ENCODE measurements at regions not wholly inside any gene's neighbourhood (a gene's known extent, or its start where the extent isn't known, plus 50 kb on each side); places are given as distances from the start of the nearest gene placed in this dataset.

- Histone ChIP-seq H3K36me3 (ENCODE audit: control insufficient read depth in 2 of 2, insufficient read depth in 2 of 2, low read length in 1 of 2) (no peaks in the 10 kb centered on the region), H4K20me1 (ENCODE audit: control insufficient read depth, insufficient read depth) (no peaks in the 10 kb centered on the region), H3K4me1 (ENCODE audit: control insufficient read depth, insufficient read depth, low read length) (no peaks in the 10 kb centered on the region), H3K4me3 (no peak overlapping the region), H3K27me3 (replicated peaks in 1 of 2; ENCODE audit: control insufficient read depth in 2 of 2, insufficient read depth in 2 of 2, low read length in 1 of 2) (no peaks in the 10 kb centered on the region), H3K9me3 (replicated peaks; ENCODE audit: control insufficient read depth, insufficient read depth, low read length) (no peaks in the 10 kb centered on the region; the same call in 2 of the 3 replicates), H3K9ac (ENCODE audit: control insufficient read depth, insufficient read depth, low read length) (no peak overlapping the region), H2AFZ (ENCODE audit: control insufficient read depth, low read depth, low read length) (no peak overlapping the region), H3K27ac (ENCODE audit: control insufficient read depth, insufficient read depth) (no peak overlapping the region), H3K79me2 (ENCODE audit: control insufficient read depth, insufficient read depth, low read length) (no peaks in the 10 kb centered on the region), H3K4me2 (ENCODE audit: control insufficient read depth, insufficient read depth) (no peak overlapping the region)
- TF ChIP-seq EGR1 (IDR thresholded peaks at IDR 0.05; ENCODE audit: borderline replicate concordance in 1 of 2, low read depth in 2 of 2, low read length in 2 of 2) (no peak), SIN3A (IDR thresholded peaks at IDR 0.05; ENCODE audit: low read depth, low read length) (no peak), BMI1 (IDR thresholded peaks at IDR 0.05; ENCODE audit: borderline replicate concordance) (no peak), LARP7 (IDR thresholded peaks at IDR 0.05) (no peak)
- RAD21 ChIA-PET (ENCODE audit: unreplicated experiment), result no interaction called here
- no peak for ATAC-seq
- SMC1A ChIA-PET (ENCODE audit: uncharacterized antibody, unreplicated experiment), result no interaction called here
- intact Hi-C loops (cut with micrococcal nuclease; ENCODE audit: unreplicated experiment), result no loop called here
- in situ Hi-C loops (cut with MboI), result no loop called here
- CTCF ChIA-PET, result no interaction called here
- no TSS peak for BruUV-seq (replicated peaks)
- FAIRE-seq, result no peak
- no peak for DNase-seq (ENCODE audit: low read depth, low spot score)
- WGBS (ENCODE audit: insufficient coverage, insufficient replicate concordance, low lambda C conversion rate, missing lambda C conversion rate), result 34% methylated on average over 5 of the region's 5 CpGs
- POLR2A ChIA-PET, result interaction anchor here (0.5 kb wide), 1 partner anchor 1734 kb away, joined by 3 read pairs; no protein-coding TSS in a partner anchor
Measured at GRCh38 chr4:180341926-180342325, 1901.3 kb upstream of the TENM3 start.

GRCh38 chr4:180350901-180351300, 1892.3 kb upstream of the TENM3 start:
- ChIA-PET CTCF (no interaction called here), SMC1A (ENCODE audit: uncharacterized antibody, unreplicated experiment) (no interaction called here), RAD21 (ENCODE audit: unreplicated experiment) (no interaction called here), POLR2A (no interaction called here)
- in situ Hi-C loops (cut with MboI), result no loop called here
- intact Hi-C loops (cut with micrococcal nuclease; ENCODE audit: unreplicated experiment), result no loop called here
- H3K4me3 ChIP-seq, result no peak overlapping the region
- no peaks in the 10 kb centered on the region for H3K9me3 ChIP-seq (replicated peaks; ENCODE audit: control insufficient read depth, insufficient read depth, low read length)
- no peaks in the 10 kb centered on the region for H3K27me3 ChIP-seq (replicated peaks in 1 of 2; ENCODE audit: control insufficient read depth in 2 of 2, insufficient read depth in 2 of 2, low read length in 1 of 2)
- no peaks in the 10 kb centered on the region for H3K4me1 ChIP-seq (ENCODE audit: control insufficient read depth, insufficient read depth, low read length)
- H3K9ac ChIP-seq (ENCODE audit: control insufficient read depth, insufficient read depth, low read length), result no peak overlapping the region
- H3K4me2 ChIP-seq (ENCODE audit: control insufficient read depth, insufficient read depth), result no peak overlapping the region
- no peaks in the 10 kb centered on the region for H4K20me1 ChIP-seq (ENCODE audit: control insufficient read depth, insufficient read depth)
- H3K27ac ChIP-seq (ENCODE audit: control insufficient read depth, insufficient read depth), result no peak overlapping the region
- H3K79me2 ChIP-seq (ENCODE audit: control insufficient read depth, insufficient read depth, low read length), result no peaks in the 10 kb centered on the region
- ATAC-seq, result no peak
- BruUV-seq (replicated peaks), result no TSS peak
- DNase-seq (ENCODE audit: low read depth, low spot score), result no peak
- TF ChIP-seq E4F1 (IDR thresholded peaks at IDR 0.05; ENCODE audit: borderline replicate concordance, partially characterized antibody), result no peak
- 0% methylated on average over 2 of the region's 2 CpGs for WGBS (ENCODE audit: insufficient coverage, insufficient replicate concordance, low lambda C conversion rate, missing lambda C conversion rate)
- no peaks in the 10 kb centered on the region for H3K36me3 ChIP-seq (ENCODE audit: control insufficient read depth in 2 of 2, insufficient read depth in 2 of 2, low read length in 1 of 2)
- no peak for FAIRE-seq
- no peak overlapping the region for H2AFZ ChIP-seq (ENCODE audit: control insufficient read depth, low read depth, low read length)

All from GM12878 (cell line).